Esophagus mucosa (tissue), 1 donor: ENCODE measurements at regions not wholly inside any gene's neighbourhood (a gene's known extent, or its start where the extent isn't known, plus 50 kb on each side); places are given as distances from the start of the nearest gene placed in this dataset.
A peak's percentile ranks its signal among the peaks of the same experiment; 100 is the strongest.
"Not testable (repeated sequence)": the region's sequence is repeated elsewhere in the genome, so short reads cannot be mapped to it uniquely, and the experiment has no call there.

Experiments
- ATAC-seq: fragments of 200-7000 bp; cut with Tn5 transposase; one replicate; pipeline ENCODE4 v1.9.1; 2020
- donor health status: DM: yes; HTN: yes; CAD: no.

GRCh38 chr3:33957176-33957575 is 158.7 kb downstream of the PDCD6IP start:
- no peak for ATAC-seq

- ATAC-seq, result no peak
Observed at GRCh38 chr3:33958661-33959060, 160.2 kb downstream of the PDCD6IP start.

GRCh38 chr3:33962396-33962795 is 164.0 kb downstream of the PDCD6IP start:
- ATAC-seq, result no peak

GRCh38 chr3:33970180-33970579 is 171.8 kb downstream of the PDCD6IP start:
- not testable (repeated sequence) for ATAC-seq

- no peak for ATAC-seq
Observed at GRCh38 chr3:33971055-33971454, 172.6 kb downstream of the PDCD6IP start.

GRCh38 chr3:33975463-33975862 is 177.0 kb downstream of the PDCD6IP start:
- ATAC-seq, result no peak

- ATAC-seq, result no peak
Observed at GRCh38 chr3:33977227-33977626, 178.8 kb downstream of the PDCD6IP start.

- peak; percentile 77 for ATAC-seq
Observed at GRCh38 chr3:33980252-33980651, 181.8 kb downstream of the PDCD6IP start.

GRCh38 chr3:33982269-33982798 is 183.9 kb downstream of the PDCD6IP start:
- no peak for ATAC-seq

GRCh38 chr3:33982949-33983348 is 184.5 kb downstream of the PDCD6IP start:
- not testable (repeated sequence) for ATAC-seq

- ATAC-seq, result no peak
Observed at GRCh38 chr3:33989229-33989628, 190.8 kb downstream of the PDCD6IP start.

- no peak for ATAC-seq
Observed at GRCh38 chr3:33991673-33992072, 193.2 kb downstream of the PDCD6IP start.

- ATAC-seq, result peak; percentile 32
Observed at GRCh38 chr3:33993631-33994030, 195.2 kb downstream of the PDCD6IP start.

- peak; percentile 81 for ATAC-seq
Observed at GRCh38 chr3:33994568-33994967, 196.1 kb downstream of the PDCD6IP start.

- ATAC-seq, result peak; percentile 87
Observed at GRCh38 chr3:34000301-34000700, 201.9 kb downstream of the PDCD6IP start.

GRCh38 chr3:34001022-34001421 is 202.6 kb downstream of the PDCD6IP start:
- ATAC-seq, result no peak

- ATAC-seq, result no peak
Observed at GRCh38 chr3:34001990-34002389, 203.6 kb downstream of the PDCD6IP start.

- ATAC-seq, result no peak
Observed at GRCh38 chr3:34002569-34003100, 204.2 kb downstream of the PDCD6IP start.

- no peak for ATAC-seq
Observed at GRCh38 chr3:34005886-34006285, 207.5 kb downstream of the PDCD6IP start.

GRCh38 chr3:34008191-34008590 is 209.8 kb downstream of the PDCD6IP start:
- no peak for ATAC-seq

GRCh38 chr3:34008836-34009809 is 210.7 kb downstream of the PDCD6IP start:
- ATAC-seq, result no peak

- ATAC-seq, result no peak
Observed at GRCh38 chr3:34011171-34012101, 213.0 kb downstream of the PDCD6IP start.

- peak; percentile 98 for ATAC-seq
Observed at GRCh38 chr3:34012102-34012461, 213.7 kb downstream of the PDCD6IP start.
